ENCODE measurements at regions not wholly inside any gene's neighbourhood (a gene's known extent, or its start where the extent isn't known, plus 50 kb on each side); places are given as distances from the start of the nearest gene placed in this dataset.

DNA sequence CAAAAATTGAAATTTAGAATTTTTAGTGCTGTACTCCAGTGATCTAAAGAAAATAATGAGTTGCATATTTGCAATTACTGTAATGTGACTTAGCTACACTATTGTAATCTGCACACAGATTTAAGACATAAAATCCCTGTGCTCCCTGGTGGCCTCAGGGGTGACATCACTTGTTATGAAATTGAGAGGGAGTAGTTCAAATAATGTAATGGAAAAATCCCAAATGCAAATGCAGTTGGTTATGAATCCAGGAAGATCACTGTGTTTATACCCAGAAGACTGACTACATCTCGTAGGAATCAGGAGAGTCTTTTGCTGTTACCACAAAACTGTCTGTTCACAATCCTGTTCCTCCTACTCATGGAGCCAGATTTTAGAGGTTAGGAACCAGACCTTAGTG is 178.7 kb upstream of the FBXL17 start:
- TF ChIP-seq, protein P1, sequence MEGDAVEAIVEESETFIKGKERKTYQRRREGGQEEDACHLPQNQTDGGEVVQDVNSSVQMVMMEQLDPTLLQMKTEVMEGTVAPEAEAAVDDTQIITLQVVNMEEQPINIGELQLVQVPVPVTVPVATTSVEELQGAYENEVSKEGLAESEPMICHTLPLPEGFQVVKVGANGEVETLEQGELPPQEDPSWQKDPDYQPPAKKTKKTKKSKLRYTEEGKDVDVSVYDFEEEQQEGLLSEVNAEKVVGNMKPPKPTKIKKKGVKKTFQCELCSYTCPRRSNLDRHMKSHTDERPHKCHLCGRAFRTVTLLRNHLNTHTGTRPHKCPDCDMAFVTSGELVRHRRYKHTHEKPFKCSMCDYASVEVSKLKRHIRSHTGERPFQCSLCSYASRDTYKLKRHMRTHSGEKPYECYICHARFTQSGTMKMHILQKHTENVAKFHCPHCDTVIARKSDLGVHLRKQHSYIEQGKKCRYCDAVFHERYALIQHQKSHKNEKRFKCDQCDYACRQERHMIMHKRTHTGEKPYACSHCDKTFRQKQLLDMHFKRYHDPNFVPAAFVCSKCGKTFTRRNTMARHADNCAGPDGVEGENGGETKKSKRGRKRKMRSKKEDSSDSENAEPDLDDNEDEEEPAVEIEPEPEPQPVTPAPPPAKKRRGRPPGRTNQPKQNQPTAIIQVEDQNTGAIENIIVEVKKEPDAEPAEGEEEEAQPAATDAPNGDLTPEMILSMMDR (IDR thresholded peaks at IDR 0.05; ENCODE audit: extremely low read depth in 1 of 2, insufficient read depth in 1 of 2, low read depth in 1 of 2, low read length in 2 of 2): no peak
- no peak for TF ChIP-seq EZH2 (IDR thresholded peaks at IDR 0.05; ENCODE audit: borderline replicate concordance, low read depth, low read length, severe bottlenecking)
- TF ChIP-seq, protein P2, sequence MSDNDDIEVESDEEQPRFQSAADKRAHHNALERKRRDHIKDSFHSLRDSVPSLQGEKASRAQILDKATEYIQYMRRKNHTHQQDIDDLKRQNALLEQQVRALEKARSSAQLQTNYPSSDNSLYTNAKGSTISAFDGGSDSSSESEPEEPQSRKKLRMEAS (IDR thresholded peaks at IDR 0.05; ENCODE audit: insufficient read depth, insufficient read length): no peak
- no peak for TF ChIP-seq POLR2A (IDR thresholded peaks at IDR 0.05; ENCODE audit: low read depth, low read length)
- no peak for TF ChIP-seq POLR2AphosphoS5 (IDR thresholded peaks at IDR 0.05; ENCODE audit: insufficient read depth, low read depth, low read length)
- no peak for TF ChIP-seq GATA2 (IDR thresholded peaks at IDR 0.05; ENCODE audit: insufficient read depth, insufficient read length, low read depth, low read length)
- TF ChIP-seq FOS (IDR thresholded peaks at IDR 0.05; ENCODE audit: borderline replicate concordance, insufficient read depth, low read length): no peak

Data from endothelial cell of umbilical vein (primary cell).